H9 (cell line): ENCODE measurements at regions not wholly inside any gene's neighbourhood (a gene's known extent, or its start where the extent isn't known, plus 50 kb on each side); places are given as distances from the start of the nearest gene placed in this dataset.

ENCODE experiments used
- DNase-seq: peaks from one replicate; pipeline ENCODE4 v3.0.0-alpha.2; 2017
- H2AFZ ChIP-seq: one replicate; pipeline ENCODE4 v1.6.1; 2013; ENCODE audit warnings: mild to moderate bottlenecking, low read length, control low read depth, moderate library complexity
- H2AK5ac ChIP-seq: 2 replicates; pipeline ENCODE4 v1.6.1; 2013; ENCODE audit warnings: low read length, control low read depth, mixed read lengths; ENCODE audit not compliant: insufficient read length
- H2BK120ac ChIP-seq: one replicate; pipeline ENCODE4 v1.6.1; 2013; ENCODE audit warnings: low read depth, mild to moderate bottlenecking, low read length, control low read depth, inconsistent platforms; ENCODE audit not compliant: poor library complexity, severe bottlenecking
- H2BK12ac ChIP-seq: 2 replicates; pipeline ENCODE4 v1.6.1; 2013; ENCODE audit warnings: low read length, control low read depth, mixed read lengths, low read depth; ENCODE audit not compliant: insufficient read length
- H2BK15ac ChIP-seq: 2 replicates; pipeline ENCODE4 v1.6.1; 2013; ENCODE audit warnings: low read depth, low read length, control low read depth
- H2BK20ac ChIP-seq: one replicate; pipeline ENCODE4 v1.6.1; 2013; ENCODE audit warnings: low read depth, mild to moderate bottlenecking, low read length, control low read depth, inconsistent platforms; ENCODE audit not compliant: poor library complexity, severe bottlenecking
- H2BK5ac ChIP-seq: 2 replicates; pipeline ENCODE4 v1.6.1; 2013; ENCODE audit warnings: low read length, control low read depth, mixed read lengths; ENCODE audit not compliant: insufficient read length
- H3K14ac ChIP-seq: 2 replicates; pipeline ENCODE4 v1.6.1; 2013; ENCODE audit warnings: low read length, control low read depth; ENCODE audit not compliant: insufficient read depth
- H3K18ac ChIP-seq: 2 replicates; pipeline ENCODE4 v1.6.1; 2013; ENCODE audit warnings: low read depth, mild to moderate bottlenecking, mixed read lengths, low read length, control low read depth; ENCODE audit not compliant: insufficient read length
- H3K23ac ChIP-seq: 2 replicates; pipeline ENCODE4 v1.6.1; 2013; ENCODE audit warnings: low read length, control low read depth, mixed read lengths, low read depth; ENCODE audit not compliant: insufficient read length
- H3K23me2 ChIP-seq: 2 replicates; pipeline ENCODE4 v1.6.1; 2013; ENCODE audit warnings: low read depth, mild to moderate bottlenecking, mixed read lengths, low read length, control low read depth; ENCODE audit not compliant: insufficient read length, poor library complexity, severe bottlenecking
- H3K27ac ChIP-seq: 2 replicates; pipeline ENCODE4 v1.5.1; 2013; ENCODE audit warnings: low read length, control low read depth, mixed read lengths, low read depth; ENCODE audit not compliant: insufficient read length
- H3K27me3 ChIP-seq: 2 replicates; pipeline ENCODE4 v1.6.1; 2013; ENCODE audit warnings: low read length, control low read depth, inconsistent platforms; ENCODE audit not compliant: insufficient read depth
- H3K4ac ChIP-seq: 2 replicates; pipeline ENCODE4 v1.6.1; 2013; ENCODE audit warnings: low read depth, mild to moderate bottlenecking, control low read depth, inconsistent platforms, low read length, moderate library complexity
- H3K4me1 ChIP-seq: 2 replicates; pipeline ENCODE4 v1.6.1; 2013; ENCODE audit warnings: low read length, control low read depth, inconsistent platforms; ENCODE audit not compliant: insufficient read depth
- H3K4me2 ChIP-seq: 2 replicates; pipeline ENCODE4 v1.6.1; 2013; ENCODE audit warnings: low read length, control low read depth, mixed read lengths; ENCODE audit not compliant: insufficient read length, insufficient read depth
- H3K56ac ChIP-seq: 2 replicates; pipeline ENCODE4 v1.6.1; 2013; ENCODE audit warnings: low read depth, mild to moderate bottlenecking, mixed read lengths, low read length, control low read depth; ENCODE audit not compliant: insufficient read length
- H3K79me1 ChIP-seq: 2 replicates; pipeline ENCODE4 v1.6.1; 2013; ENCODE audit warnings: low read depth, mild to moderate bottlenecking, moderate library complexity, low read length, control low read depth, inconsistent platforms; ENCODE audit not compliant: insufficient read depth, poor library complexity, severe bottlenecking
- H3K79me2 ChIP-seq: 2 replicates; pipeline ENCODE4 v1.6.1; 2013; ENCODE audit warnings: low read length, control low read depth, inconsistent platforms; ENCODE audit not compliant: insufficient read depth
- H3K9ac ChIP-seq: 2 replicates; pipeline ENCODE4 v1.6.1; 2013; ENCODE audit warnings: low read length, control low read depth, mixed read lengths; ENCODE audit not compliant: insufficient read length; ENCODE audit errors: extremely low read depth
- H3K9me3 ChIP-seq: one replicate; pipeline ENCODE4 v1.6.1; 2013; ENCODE audit warnings: low read depth, low read length, inconsistent platforms; ENCODE audit not compliant: control insufficient read depth
- H3T11ph ChIP-seq: one replicate; pipeline ENCODE4 v1.6.1; 2013; ENCODE audit warnings: mild to moderate bottlenecking, low read length, control low read depth, inconsistent platforms
- H4K20me1 ChIP-seq: one replicate; pipeline ENCODE4 v1.6.1; 2013; ENCODE audit not compliant: control insufficient read depth, insufficient read length, insufficient read depth
- H4K5ac ChIP-seq: 2 replicates; pipeline ENCODE4 v1.6.1; 2013; ENCODE audit warnings: low read depth, mild to moderate bottlenecking, mixed read lengths, low read length, control low read depth; ENCODE audit not compliant: insufficient read length
- H4K8ac ChIP-seq: replicated peaks from 2 replicates; pipeline ENCODE4 v1.6.1; 2013; ENCODE audit warnings: low read length, control low read depth, mixed read lengths, low read depth; ENCODE audit not compliant: insufficient read length
- H4K91ac ChIP-seq: 2 replicates; pipeline ENCODE4 v1.6.1; 2013; ENCODE audit warnings: low read depth, mild to moderate bottlenecking, moderate library complexity, mixed read lengths, low read length, control low read depth; ENCODE audit not compliant: insufficient read length
- H3K27ac Mint-ChIP-seq, 3 experiments: 2 replicates in 2 of 3; 3 replicates in 1 of 3; pipeline ENCODE4 v1.8.0; 2020 to 2021; ENCODE audit warnings: mixed read lengths in 3 of 3, mild to moderate bottlenecking in 1 of 3, moderate library complexity in 1 of 3
- H3K27me3 Mint-ChIP-seq: 2 replicates; pipeline ENCODE4 v1.8.0; 2021; ENCODE audit warnings: low read depth, mild to moderate bottlenecking, moderate library complexity, mixed read lengths
- H3K36me3 Mint-ChIP-seq, 3 experiments: 2 replicates in 2 of 3; 3 replicates in 1 of 3; pipeline ENCODE4 v1.8.0; 2020 to 2021; ENCODE audit warnings: low read depth in 3 of 3, mixed read lengths in 3 of 3; ENCODE audit not compliant: insufficient read depth in 1 of 3
- H3K4me1 Mint-ChIP-seq, 2 experiments: 2 replicates each; pipeline ENCODE4 v1.8.0; 2020; ENCODE audit warnings: mixed read lengths in 2 of 2
- H3K4me3 Mint-ChIP-seq, 2 experiments: 2 replicates in 1 of 2; 3 replicates in 1 of 2; pipeline ENCODE4 v1.8.0; 2020 to 2021; ENCODE audit warnings: mild to moderate bottlenecking in 2 of 2, mixed read lengths in 2 of 2, moderate library complexity in 1 of 2
- H3K9me3 Mint-ChIP-seq, 2 experiments: 2 replicates in 1 of 2; 3 replicates in 1 of 2; pipeline ENCODE4 v1.8.0; 2020; ENCODE audit warnings: mild to moderate bottlenecking in 2 of 2, mixed read lengths in 2 of 2, moderate library complexity in 1 of 2
- CTCF ChIP-seq: fragments of 200-600 bp; sonication (generic); conservative IDR thresholded peaks from 3 replicates; pipeline ENCODE4 v1.8.0; 2021; ENCODE audit warnings: antibody characterized with exemption, mild to moderate bottlenecking
- WGBS: extraction: QIAGEN DNeasy Blood & Tissue Kit; methylation state at CpG from one replicate; pipeline ENCODE4 v1.1.7; 2013; ENCODE audit warnings: missing lambda C conversion rate, low lambda C conversion rate, mixed read lengths; ENCODE audit not compliant: insufficient read length; ENCODE audit errors: extremely low coverage; 5-methylcytosine and 5-hydroxymethylcytosine counted together

GRCh38 chr20:11172881-11173280 lies 499.1 kb upstream of the JAG1 start:
- no peak overlapping the region for H3K23ac ChIP-seq
- Mint-ChIP-seq H3K36me3 (no peaks in the 10 kb centered on the region), H3K27me3 (no peaks in the 10 kb centered on the region), H3K4me1 (peaks cover 6 to 7% of the 10 kb centered on the region in 2 experiments), H3K4me3 (no peak overlapping the region), H3K9me3 (no peaks in the 10 kb centered on the region), H3K27ac (no peak overlapping the region)
- H3K4me2 ChIP-seq = no peak overlapping the region
- no peak overlapping the region for H2BK120ac ChIP-seq
- H3T11ph ChIP-seq = no peak overlapping the region
- WGBS = no CpG with 5 or more reads among the region's 1 CpG
- no peaks in the 10 kb centered on the region for H3K79me1 ChIP-seq
- DNase-seq = no peak
- no peak for TF ChIP-seq CTCF
- H4K8ac ChIP-seq = no peak overlapping the region
- no peak overlapping the region for H2AFZ ChIP-seq
- H3K14ac ChIP-seq = no peak overlapping the region
- no peak overlapping the region for H2AK5ac ChIP-seq
- H3K79me2 ChIP-seq = no peaks in the 10 kb centered on the region
- no peaks in the 10 kb centered on the region for H3K27me3 ChIP-seq
- H2BK5ac ChIP-seq = no peak overlapping the region
- H3K27ac ChIP-seq = no peak overlapping the region
- no peak overlapping the region for H3K56ac ChIP-seq
- no peaks in the 10 kb centered on the region for H4K20me1 ChIP-seq
- H3K18ac ChIP-seq = no peak overlapping the region
- H3K4ac ChIP-seq = no peak overlapping the region
- no peak overlapping the region for H4K5ac ChIP-seq
- no peak overlapping the region for H4K91ac ChIP-seq
- no peak overlapping the region for H2BK12ac ChIP-seq
- H3K4me1 ChIP-seq = no peaks in the 10 kb centered on the region
- no peaks in the 10 kb centered on the region for H3K9me3 ChIP-seq
- no peak overlapping the region for H3K9ac ChIP-seq
- H2BK20ac ChIP-seq = no peak overlapping the region
- H3K23me2 ChIP-seq = no peaks in the 10 kb centered on the region
- no peak overlapping the region for H2BK15ac ChIP-seq
